ENCODE measurements at regions not wholly inside any gene's neighbourhood (a gene's known extent, or its start where the extent isn't known, plus 50 kb on each side); places are given as distances from the start of the nearest gene placed in this dataset.

- no peak for FAIRE-seq
These were observed 142.0 kb upstream of the TMC3 start for GRCh38 chr15:81516012-81516411.

- no peak for FAIRE-seq
These were observed 140.7 kb upstream of the TMC3 start for GRCh38 chr15:81514725-81515124.

GRCh38 chr15:81511138-81511537 is 137.1 kb upstream of the TMC3 start:
- FAIRE-seq: peak; percentile 29

GRCh38 chr15:81507831-81508230 is 133.8 kb upstream of the TMC3 start:
- no peak for FAIRE-seq

DNA sequence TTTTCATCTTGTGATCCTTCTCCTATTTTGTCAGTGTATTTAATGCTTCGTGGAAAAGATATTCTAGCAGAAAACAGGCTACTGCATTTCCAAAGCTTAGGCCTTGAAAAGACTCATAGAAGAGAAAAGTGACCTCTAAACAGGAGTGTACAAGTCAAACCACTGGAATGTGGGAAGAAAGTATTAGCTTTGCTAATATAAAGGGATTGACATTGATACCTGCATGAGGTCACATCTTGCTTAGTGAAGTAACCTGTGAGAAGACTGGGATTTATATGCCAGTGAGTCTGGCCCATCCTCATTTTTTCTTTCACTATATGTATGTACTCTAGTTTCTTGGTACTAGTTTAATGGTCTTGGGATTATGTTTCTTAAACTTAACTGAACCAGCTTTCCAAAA is 132.9 kb upstream of the TMC3 start:
- no peak for FAIRE-seq

- no peak for FAIRE-seq
These were observed 132.1 kb upstream of the TMC3 start for GRCh38 chr15:81506071-81506470.

- no peak for FAIRE-seq
These were observed 130.3 kb upstream of the TMC3 start for GRCh38 chr15:81504170-81504905.

GRCh38 chr15:81502439-81502838 is 128.4 kb upstream of the TMC3 start:
- FAIRE-seq: no peak

DNA sequence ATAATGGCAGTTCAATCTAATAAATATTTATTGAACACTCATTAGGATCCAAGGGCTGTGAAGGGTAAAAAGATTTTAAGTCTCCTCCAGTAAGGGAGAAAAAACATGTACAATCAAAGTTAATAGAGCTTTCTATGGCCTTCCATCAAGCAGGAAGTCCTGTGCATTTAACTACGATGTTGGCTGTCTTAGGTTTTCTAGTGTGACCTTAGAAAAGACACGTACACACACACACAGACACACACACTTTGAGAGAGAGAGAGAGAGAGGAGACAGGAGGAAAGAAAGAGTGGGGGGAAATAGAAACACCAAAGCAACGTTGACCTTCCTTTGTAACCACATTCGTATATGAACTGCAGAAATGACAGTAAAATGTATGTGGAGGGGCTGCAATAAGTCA is 126.1 kb upstream of the TMC3 start:
- no peak for FAIRE-seq

DNA sequence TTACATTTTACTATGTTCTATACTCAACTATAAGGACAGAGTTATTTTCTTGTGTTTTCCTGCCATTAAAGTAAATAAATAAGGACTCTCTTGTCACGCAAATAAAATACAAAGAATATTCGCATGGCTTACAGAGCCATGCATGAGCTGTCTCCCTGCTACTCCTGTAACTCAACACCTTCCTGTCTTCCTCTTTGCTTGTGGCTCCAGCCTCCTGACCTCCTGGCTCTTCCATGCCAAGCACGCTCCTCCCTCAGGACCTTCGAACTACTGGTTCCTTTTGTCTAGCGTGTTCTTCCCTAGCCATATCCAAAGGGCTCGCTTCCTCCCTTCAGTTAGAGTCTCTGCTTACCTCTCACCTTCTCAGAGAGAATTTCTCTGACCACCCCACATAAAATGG is 124.3 kb upstream of the TMC3 start:
- no peak for FAIRE-seq

- no peak for FAIRE-seq
These were observed 123.2 kb upstream of the TMC3 start for GRCh38 chr15:81497238-81497637.

DNA sequence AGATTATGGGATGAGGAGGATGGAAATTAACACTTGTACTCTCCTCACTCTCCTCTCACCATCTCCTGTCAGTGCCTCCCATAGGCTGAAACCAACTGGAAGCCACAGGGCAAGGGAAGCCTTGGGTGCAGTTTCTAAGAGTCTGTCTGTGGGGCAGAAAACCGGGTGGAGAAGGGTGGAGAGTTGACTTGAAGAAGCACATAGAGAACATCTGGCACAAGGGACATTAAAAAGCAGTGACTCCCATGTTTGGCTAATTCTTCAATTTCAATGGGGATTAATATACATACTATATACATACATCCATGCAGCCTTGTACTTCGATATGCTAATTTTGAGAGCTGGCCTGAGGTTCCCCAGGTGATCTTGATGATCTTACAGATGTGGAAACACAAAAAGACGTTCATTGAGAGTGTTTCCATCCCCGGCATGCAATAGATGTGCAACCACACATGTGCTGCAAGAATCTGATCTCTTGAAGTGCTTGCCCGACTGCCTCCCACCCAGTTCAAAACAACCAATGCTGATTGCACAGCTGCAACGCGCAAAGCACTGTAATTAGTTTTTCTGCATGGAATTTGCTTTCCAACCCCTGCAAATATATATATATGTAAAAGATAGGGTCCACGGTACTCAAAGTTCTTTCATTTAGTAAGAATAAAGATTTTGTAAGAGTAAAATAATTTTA is 121.9 kb upstream of the TMC3 start:
- FAIRE-seq: no peak

- no peak for FAIRE-seq
These were observed 119.1 kb upstream of the TMC3 start for GRCh38 chr15:81492969-81493645.

- no peak for FAIRE-seq
These were observed 118.4 kb upstream of the TMC3 start for GRCh38 chr15:81492331-81492968.

GRCh38 chr15:81491414-81492096 is 117.5 kb upstream of the TMC3 start:
- no peak for FAIRE-seq

GRCh38 chr15:81485806-81486205 is 111.8 kb upstream of the TMC3 start:
- no peak for FAIRE-seq

DNA sequence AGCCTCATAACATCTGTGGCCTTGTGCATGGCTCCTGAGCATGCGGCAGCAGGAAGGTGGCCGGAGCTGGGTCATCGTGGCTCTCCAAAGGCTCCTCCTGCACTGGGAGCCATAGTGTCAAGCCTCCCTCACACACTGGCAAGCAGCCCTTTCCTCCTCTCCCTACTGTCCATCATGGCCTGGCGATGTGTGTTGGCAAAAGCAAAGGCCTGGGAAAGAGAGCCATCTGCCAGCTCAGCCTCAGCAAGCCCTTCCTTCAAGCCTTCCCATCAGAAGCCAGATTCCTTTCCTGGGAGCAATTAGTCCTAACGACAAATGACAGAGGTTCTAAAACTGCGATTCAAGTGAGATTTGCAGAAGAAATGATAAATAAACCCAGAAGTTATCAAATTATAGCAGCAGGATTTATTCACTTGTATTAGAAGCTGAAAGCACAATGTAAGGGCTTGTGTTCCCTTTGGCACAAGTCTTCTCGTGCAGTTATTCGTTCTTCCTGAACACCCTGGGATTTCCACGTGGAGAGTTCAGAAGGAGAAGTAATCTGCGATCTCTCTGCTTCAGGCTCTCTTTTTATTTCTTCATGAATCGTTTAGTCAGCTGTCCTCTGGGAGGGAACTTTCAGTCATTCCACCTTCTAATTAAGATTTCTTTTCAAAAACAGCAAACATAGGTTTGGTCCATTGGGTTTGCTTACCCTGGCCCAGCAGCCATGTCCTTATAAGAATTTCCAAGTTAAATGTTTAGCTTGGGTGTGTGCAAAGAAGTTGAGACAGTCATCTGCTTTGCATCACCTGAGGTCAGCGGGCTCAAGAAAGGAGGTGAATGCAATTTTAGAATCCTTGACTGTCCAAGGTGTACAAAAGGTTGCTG is 110.3 kb upstream of the TMC3 start:
- no peak for FAIRE-seq

DNA sequence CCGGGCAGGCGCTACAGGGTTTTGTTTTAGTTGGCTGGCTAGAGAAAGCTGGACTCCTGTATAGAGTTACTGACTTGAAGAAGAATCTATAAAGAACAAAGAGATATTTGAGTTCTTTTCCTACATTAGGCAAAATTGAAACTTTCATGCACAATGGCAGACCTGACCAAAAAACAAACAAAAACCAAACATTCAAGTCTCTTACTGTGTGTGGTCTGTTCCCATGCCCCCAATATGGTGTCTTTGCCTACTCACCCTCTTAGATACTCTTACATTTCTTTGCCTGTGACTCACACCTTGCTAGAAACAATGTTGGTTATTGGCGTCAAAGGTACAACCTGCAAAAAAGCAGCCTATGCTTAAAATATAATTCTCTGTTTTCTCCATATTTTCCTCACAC is 109.5 kb upstream of the TMC3 start:
- FAIRE-seq: no peak

DNA sequence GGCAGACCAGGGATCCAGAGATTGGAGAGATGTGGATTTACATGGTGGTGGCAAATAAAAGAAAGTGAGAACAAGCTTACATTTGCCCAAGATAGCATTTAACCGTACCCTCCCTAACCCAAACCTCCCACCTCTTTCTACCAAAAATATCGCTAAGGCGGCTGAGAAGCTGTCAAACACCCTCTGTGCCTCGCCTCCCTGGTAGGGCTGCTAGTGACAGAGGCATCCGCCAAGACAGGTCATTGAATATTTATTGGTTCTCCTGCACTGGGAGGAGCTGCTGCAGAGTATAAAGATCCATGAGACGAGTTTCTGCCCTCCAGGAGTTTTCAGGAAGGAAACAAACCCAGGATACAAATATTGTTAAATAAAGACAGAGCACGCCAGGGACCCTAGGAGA is 107.3 kb upstream of the TMC3 start:
- FAIRE-seq: no peak

DNA sequence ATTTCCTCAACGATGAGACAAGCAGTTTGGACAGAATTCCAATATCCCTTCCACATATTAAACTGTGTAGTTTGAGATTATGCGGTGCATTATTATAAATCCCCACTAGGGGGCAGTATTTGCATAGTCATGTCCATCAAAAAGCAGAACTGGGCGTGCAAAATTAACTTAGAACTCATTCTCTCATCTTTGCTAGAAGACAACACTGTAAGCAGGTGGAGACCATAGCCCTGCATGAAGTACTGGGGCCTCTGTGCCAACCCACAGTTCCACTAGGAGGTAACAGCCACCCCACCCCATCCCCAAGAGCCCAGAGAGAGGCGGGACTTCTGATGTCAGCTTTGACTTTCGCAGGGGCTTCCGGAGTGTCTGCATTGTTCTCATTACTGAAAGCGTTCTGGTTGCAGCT is 106.6 kb upstream of the TMC3 start:
- FAIRE-seq: peak; percentile 89

DNA sequence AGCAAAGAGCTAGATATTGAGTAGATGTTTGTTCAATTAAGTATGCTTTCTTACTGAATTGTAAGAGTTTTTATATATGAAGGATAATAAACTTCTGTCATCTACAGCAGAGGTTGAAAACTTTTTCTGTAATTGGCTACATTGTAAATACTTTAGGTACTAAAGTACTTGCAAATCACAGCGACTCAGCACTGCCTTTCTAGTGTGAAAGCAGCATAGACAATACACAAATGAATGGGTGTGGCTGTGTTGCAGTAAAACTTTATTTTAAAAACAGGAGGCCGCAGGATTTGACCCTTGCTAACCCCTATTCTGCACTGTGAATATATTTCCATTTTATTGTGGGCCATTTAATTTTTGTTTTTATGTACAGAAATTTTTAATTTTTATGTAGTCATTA is 104.3 kb upstream of the TMC3 start:
- FAIRE-seq: no peak

- no peak for FAIRE-seq
These were observed 101.9 kb upstream of the TMC3 start for GRCh38 chr15:81475926-81476325.

Data from endometrium (tissue), 2 donors.